HG02981 (cell line): ENCODE measurements at regions not wholly inside any gene's neighbourhood (a gene's known extent, or its start where the extent isn't known, plus 50 kb on each side); places are given as distances from the start of the nearest gene placed in this dataset.
"Not testable (repeated sequence)": the region's sequence is repeated elsewhere in the genome, so short reads cannot be mapped to it uniquely, and the experiment has no call there.

ENCODE experiments used
- ATAC-seq: cut with Tn5 transposase; IDR thresholded peaks from one replicate; pipeline ENCODE4 v1.9.1; 2021; ENCODE audit warnings: mild to moderate bottlenecking, moderate library complexity; ENCODE audit not compliant: unreplicated experiment

GRCh38 chr4:149050840-149051239 lies 608.6 kb upstream of the NR3C2 start:
- ATAC-seq = no peak

GRCh38 chr4:149048451-149049143 lies 606.4 kb upstream of the NR3C2 start:
- no peak for ATAC-seq

- no peak for ATAC-seq
Measured at GRCh38 chr4:149047368-149047767, 605.2 kb upstream of the NR3C2 start.

GRCh38 chr4:149045731-149046130 lies 603.5 kb upstream of the NR3C2 start:
- no peak for ATAC-seq

GRCh38 chr4:149039786-149040185 lies 597.6 kb upstream of the NR3C2 start:
- ATAC-seq = not testable (repeated sequence)

GRCh38 chr4:149031399-149031798 lies 589.2 kb upstream of the NR3C2 start:
- no peak for ATAC-seq

GRCh38 chr4:149029056-149029651 lies 586.9 kb upstream of the NR3C2 start:
- ATAC-seq = no peak

- ATAC-seq = no peak
Measured at GRCh38 chr4:149026696-149027095, 584.5 kb upstream of the NR3C2 start.

- ATAC-seq = no peak
Measured at GRCh38 chr4:149017002-149017734, 575.0 kb upstream of the NR3C2 start.

GRCh38 chr4:149009223-149009622 lies 567.0 kb upstream of the NR3C2 start:
- ATAC-seq = no peak

- no peak for ATAC-seq
Measured at GRCh38 chr4:149008415-149009025, 566.3 kb upstream of the NR3C2 start.

- ATAC-seq = no peak
Measured at GRCh38 chr4:149005191-149005590, 563.0 kb upstream of the NR3C2 start.

GRCh38 chr4:148999924-149000323 lies 557.7 kb upstream of the NR3C2 start:
- ATAC-seq = no peak

- peak; percentile 57 for ATAC-seq
Measured at GRCh38 chr4:148998719-148999118, 556.5 kb upstream of the NR3C2 start.

- no peak for ATAC-seq
Measured at GRCh38 chr4:148986951-148987350, 544.7 kb upstream of the NR3C2 start.

GRCh38 chr4:148984951-148985350 lies 542.7 kb upstream of the NR3C2 start:
- no peak for ATAC-seq

- ATAC-seq = no peak
Measured at GRCh38 chr4:148982200-148982599, 540.0 kb upstream of the NR3C2 start.

- no peak for ATAC-seq
Measured at GRCh38 chr4:148980782-148981480, 538.7 kb upstream of the NR3C2 start.

GRCh38 chr4:148978301-148978700 lies 536.1 kb upstream of the NR3C2 start:
- ATAC-seq = no peak

- ATAC-seq = no peak
Measured at GRCh38 chr4:148975464-148975863, 533.2 kb upstream of the NR3C2 start.

- no peak for ATAC-seq
Measured at GRCh38 chr4:148965080-148965479, 522.9 kb upstream of the NR3C2 start.
